Fibroblast of skin of right biceps (primary cell): ENCODE measurements at regions not wholly inside any gene's neighbourhood (a gene's known extent, or its start where the extent isn't known, plus 50 kb on each side); places are given as distances from the start of the nearest gene placed in this dataset.

Source experiments
- DNase-seq: peaks from one replicate; pipeline ENCODE4 v3.0.0-alpha.2; 2013

DNA sequence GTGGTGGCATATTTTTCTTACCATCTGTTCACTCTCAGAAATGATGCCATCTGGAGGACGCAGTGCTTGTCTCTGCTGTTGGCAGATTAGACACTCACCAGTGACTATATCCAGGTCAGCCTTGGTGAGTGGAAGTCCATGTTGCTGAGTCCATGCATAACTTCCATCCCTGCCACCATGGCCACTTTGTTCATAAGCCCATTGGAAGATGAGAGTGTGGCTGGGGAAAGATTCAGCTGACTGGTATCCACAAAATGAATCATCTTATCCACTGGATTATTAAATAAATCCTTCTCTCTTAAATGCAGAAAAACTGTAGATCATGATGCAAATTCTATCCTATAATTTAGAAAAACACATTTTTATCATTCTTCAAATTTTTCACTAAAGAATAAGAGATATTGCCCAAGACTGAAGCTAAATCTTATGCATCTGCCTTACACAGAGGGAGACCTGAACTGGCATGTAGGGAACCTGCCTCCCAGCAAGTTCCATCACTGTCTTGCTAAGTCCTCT, 726.9 kb downstream of the TNS3 start:
- DNase-seq, result peak; percentile 92

GRCh38 chr7:46853451-46853850, 728.5 kb downstream of the TNS3 start:
- DNase-seq, result peak; percentile 57

DNA sequence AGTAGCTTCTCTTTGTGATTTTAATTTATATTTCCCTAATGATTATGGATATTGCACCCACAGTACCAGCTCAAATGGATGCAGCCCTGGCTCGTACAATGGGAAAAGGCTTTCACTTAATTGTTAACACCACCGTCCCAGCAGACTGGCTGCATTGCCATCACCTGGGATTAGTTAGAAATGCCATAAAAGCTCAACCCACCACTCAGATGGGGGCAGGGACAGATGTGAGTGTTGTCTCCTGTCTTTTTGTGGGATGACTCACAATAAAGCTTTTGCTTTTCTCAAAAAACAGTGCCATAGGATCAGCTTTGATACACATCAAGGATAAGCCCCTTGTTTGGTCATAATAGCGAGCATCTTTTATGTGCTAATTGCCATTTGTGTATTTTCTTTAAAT, 729.1 kb downstream of the TNS3 start:
- peak; percentile 35 for DNase-seq

- peak; percentile 94 for DNase-seq
Observed at GRCh38 chr7:46850563-46851330, 731.2 kb downstream of the TNS3 start.

DNA sequence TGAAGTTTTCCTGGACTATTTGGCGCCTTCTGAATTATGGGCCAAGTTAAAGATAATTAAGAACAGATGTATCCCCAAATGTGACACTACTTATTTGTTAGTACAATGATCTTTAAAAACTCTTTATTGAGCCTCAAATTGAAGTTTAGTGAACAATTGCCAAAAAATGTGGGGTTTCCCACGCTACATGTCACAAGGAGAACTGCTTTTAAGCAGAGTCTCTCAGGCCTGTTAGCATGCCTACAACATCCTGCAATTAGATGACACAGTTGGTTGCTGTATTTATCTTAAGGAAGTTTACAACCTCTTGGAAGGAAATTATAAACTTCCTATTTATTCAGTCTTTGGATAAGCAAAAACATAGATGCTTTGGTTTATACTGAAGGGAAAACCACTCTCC, 733.0 kb downstream of the TNS3 start:
- DNase-seq, result peak; percentile 82

DNA sequence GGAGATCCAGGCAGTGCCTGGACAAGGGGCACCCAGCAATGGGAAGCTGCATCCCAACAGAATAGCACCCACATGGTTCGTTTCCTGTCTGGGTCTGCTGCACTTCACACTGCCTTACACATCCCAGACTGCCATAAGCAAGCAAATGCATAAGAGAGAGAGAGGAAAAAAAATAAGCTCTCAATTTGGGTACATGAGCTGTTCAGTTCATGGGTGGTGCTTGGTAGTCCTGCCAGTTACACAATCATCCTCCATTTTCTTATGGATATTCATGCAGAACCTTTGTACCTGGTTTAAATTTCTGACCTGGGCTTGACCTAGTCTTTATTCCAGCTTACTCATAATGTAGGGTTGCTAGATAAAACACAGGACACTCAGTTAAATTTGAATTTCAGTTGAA, 733.6 kb downstream of the TNS3 start:
- no peak for DNase-seq

DNA sequence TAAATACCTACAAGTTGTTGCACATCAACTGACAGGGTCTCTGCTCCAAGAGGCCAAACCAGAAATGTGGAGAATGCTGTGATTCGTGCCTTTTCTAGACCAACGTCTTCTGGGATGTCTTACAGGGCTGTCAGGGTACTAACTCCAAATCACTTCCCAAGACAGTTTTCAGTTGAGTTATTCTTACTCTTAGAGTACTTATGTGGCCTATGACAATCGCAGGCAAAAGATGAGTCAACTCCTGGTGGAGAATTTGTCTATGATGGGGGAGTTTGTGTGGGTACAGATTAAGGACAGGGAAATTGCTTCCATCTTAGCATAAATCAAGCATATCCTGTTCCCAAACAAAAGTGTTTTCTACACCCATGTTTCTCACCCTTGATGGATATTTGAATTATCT, 734.8 kb downstream of the TNS3 start:
- DNase-seq, result peak; percentile 86

- peak; percentile 41 for DNase-seq
Observed at GRCh38 chr7:46844486-46844885, 737.4 kb downstream of the TNS3 start.

DNA sequence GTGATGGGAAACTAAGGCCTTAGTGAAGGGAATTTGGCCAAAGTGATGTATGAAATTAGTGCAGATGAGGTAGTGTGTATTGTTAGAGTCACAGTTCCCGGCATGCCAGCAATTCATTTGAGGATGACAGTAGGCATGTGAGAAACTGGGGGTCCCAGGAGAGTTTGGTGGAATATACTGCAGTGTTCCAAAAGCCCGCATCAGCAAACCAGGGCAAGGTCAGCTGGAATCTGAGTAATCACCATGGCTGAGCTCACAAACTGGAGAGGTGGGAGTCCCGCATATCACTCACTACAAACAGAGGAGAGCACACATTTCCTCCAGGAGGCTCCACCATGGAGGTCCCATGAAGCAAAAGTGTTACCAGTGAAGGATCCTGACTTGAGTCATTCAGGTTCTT, 740.7 kb downstream of the TNS3 start:
- no peak for DNase-seq

GRCh38 chr7:46839651-46840050, 742.3 kb downstream of the TNS3 start:
- DNase-seq, result peak; percentile 82

DNA sequence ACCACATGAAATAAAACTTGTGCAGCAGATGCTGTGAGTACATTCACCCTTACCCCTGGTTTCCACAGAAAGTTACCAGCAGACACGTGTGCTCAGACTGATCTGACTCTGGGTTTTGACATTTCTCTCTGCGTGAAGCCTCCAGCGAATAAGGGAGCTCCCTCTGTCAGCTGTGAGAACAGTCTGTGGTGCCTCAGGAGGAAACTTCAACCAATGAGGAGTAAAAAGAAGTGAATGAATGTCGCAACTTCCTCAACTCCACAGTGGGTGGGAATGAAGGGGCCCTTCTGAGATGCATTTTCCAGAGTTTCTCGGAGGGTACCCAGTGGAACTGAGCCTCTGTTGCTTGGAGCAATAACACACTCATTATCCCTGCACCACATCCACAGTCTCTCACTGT, 743.4 kb downstream of the TNS3 start:
- DNase-seq, result no peak

- DNase-seq, result peak; percentile 72
Observed at GRCh38 chr7:46835556-46835955, 746.4 kb downstream of the TNS3 start.

DNA sequence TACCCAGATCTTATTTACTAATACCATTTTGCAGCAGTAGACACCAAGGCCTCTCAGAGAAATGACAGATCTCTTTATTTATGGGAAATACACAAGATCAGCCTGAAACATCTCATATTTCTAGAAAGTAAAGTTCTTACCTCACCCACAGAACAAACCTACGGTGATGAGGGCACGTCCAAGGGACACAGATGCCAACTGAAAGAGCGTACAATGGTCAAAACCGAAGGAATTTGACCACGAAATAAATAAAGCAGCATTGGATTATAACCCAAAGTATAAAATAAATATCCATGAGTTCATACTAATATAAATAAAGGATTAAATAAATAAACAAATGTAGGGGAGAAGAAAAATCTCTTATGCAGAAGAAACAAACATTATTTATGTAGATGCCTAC, 747.0 kb downstream of the TNS3 start:
- no peak for DNase-seq

DNA sequence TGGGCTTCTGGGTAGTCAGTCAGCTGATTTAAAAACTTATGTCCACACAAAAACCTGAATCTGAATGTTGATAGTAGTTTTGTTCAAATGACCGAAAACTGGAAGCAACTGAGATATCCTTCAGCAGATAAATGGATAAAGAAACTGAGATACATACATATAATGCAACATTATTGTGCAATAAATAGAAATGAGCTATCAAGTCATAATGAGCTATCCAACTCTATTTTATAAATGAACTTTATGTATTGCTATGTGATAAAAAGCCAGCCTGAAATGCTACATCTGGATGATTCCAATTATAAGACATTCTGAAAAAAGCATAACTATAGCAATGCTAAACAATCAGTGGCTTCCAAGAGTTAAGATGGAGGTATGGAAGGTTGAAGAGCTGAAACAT, 748.7 kb downstream of the TNS3 start:
- DNase-seq, result no peak

DNA sequence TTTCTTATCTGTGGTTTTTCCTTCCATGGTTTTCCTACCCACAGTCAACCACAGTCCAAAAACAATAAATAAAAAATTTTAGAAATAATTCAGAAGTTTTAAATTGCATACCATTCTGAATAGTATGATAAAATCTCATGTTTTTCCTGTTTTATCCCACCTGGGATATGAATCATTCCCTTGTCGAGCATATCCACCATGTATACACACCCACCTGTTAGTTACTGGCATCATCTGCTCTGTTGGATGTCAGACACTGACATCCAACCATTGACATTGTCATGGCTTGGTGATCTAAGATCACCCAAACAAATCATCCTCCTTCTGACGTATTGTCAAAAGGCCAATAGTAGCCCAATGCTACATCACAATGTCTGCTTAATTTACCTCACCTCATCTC, 749.8 kb downstream of the TNS3 start:
- DNase-seq, result peak; percentile 35

DNA sequence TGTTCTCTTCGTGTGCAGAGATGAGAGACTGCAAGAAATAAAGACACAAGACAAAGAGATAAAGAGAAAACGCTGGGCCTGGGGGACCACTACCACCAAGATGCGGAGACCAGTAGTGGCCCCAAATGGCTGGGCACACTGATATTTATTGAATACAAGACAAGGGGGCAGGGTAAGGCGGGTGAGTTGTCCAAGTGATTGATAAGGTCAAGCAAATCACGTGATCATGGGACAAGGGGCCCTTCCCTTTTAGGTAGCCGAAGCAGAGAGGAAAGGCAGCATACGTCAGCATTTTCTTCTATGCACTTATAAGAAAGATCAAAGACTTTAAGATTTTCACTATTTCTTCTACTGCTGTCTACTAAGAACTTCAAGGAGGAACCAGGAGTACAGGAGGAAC, 762.1 kb downstream of the TNS3 start:
- no peak for DNase-seq

- peak; percentile 47 for DNase-seq
Observed at GRCh38 chr7:46814516-46815250, 767.2 kb downstream of the TNS3 start.

GRCh38 chr7:46812101-46812675, 769.7 kb downstream of the TNS3 start:
- DNase-seq, result peak; percentile 57

DNA sequence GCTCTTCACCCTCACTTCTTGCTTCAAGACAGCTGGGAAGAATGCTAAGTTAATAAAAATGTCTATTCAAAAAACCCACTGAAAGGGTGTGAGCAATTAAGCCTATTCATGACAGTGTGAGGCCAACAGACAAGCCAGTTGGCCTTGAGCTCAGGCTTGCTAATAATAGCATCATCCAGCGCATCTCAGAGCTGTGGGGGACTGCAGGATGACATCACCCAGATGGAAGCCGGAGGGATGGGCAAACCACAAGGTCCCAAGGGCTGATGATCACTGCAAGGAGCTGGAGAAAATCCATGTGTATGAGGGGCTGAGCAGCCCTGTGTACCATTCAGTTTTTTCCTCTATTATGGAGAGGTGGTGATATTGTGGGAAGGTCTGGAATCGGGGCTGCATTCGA, 770.4 kb downstream of the TNS3 start:
- DNase-seq, result peak; percentile 100

- DNase-seq, result peak; percentile 44
Observed at GRCh38 chr7:46810986-46811385, 770.9 kb downstream of the TNS3 start.

- no peak for DNase-seq
Observed at GRCh38 chr7:46809886-46810285, 772.0 kb downstream of the TNS3 start.

DNA sequence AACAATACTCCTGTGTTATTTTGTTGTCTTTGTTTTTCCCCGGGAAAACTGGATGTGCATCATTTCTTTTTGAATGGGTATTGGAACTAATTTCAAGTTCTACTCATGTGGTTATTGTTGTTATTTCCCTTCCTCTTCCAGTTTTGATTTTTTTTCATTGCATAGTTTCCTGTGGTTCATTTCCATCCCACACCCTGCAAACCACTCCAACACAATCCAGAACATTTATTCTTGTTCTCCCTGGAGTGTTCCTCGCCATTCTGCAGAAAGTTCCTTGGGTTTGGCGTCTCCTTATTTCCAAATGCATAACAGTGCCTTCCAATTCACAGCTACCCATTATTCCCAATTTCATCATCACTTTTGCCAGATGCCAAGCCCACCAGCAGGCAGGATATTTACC, 775.1 kb downstream of the TNS3 start:
- DNase-seq, result no peak

GRCh38 chr7:46802479-46802878, 779.4 kb downstream of the TNS3 start:
- no peak for DNase-seq

DNA sequence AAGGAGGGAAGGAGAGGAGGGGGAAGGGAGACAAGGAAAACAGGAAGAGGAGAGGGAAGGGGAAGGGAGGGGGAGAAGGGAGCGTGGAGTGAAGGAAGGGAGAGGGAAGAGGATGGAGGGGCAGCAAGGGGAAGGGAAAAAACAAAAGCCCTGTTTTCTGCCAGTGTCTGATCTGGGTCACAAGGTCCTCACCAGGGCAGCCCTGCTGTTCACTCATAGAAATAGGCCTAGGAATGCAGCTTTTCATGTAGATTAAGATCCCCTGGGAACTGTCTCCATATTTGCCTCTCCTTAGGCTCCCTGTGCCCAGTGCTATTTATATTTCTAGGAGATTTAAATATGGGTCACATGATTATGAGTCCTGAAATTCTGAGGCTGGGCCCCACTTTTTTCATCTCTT, 790.7 kb downstream of the TNS3 start:
- DNase-seq, result peak; percentile 76
